Amniotic epithelial cell (primary cell): ENCODE measurements at regions not wholly inside any gene's neighbourhood (a gene's known extent, or its start where the extent isn't known, plus 50 kb on each side); places are given as distances from the start of the nearest gene placed in this dataset.

Experiments
- DNase-seq: peaks from one replicate; pipeline ENCODE4 v3.0.0-alpha.2; 2010; ENCODE audit warnings: low read depth

DNA sequence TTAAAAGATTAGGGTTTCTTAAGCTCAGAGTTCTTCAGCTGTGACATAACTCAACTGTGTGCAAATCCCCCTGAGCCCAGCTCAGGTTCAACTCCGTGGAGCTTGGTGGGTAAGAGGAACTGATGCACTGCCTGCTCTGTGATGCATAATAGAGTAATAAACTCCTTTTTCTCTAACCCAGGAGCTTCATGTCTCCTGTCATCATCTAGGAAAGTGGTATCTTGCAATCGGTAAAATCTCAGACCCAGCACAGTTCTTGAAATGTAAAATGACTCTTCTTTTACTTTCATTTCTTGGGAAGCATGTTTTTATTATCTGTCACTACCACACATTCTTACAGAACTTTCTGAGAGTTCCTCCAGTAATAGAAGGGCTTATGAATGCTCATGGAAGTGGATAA lies 123.8 kb upstream of the PCDH9 start:
- DNase-seq = peak; percentile 65

DNA sequence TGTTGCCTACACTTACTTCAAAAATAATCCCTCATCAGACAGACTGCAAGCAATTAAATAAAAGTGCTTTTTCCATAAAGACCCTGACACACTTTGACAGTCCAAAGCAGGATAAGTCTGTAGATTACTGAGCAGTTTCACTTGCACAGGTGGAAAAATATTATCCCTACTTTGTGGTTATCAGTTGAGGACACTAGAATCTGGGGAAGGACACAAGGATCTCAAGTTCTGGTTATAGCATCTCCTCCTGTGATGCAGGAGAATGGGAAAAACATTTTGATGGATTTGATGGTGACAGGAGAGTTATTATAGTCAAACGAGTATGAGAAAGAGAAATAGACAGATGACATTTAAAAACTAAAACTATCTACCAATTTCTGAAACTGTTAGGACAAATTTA lies 122.9 kb upstream of the PCDH9 start:
- no peak for DNase-seq

DNA sequence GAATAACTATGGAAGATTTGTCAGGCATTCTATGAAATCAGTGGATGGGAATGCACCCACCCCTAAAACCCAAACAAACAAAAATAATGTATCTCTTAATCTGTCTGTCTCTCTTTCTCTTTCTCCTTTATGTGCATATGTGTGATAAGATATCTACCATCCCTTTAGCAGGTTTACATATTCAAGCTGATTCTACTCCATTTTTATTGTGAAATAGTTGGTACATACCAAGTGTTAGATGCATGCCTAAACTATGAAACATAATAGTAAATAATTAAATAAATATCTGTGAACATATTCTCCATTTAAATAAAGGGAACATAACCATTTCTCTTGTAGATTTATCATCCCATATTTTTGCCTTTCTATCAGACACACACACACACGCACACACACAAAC lies 121.8 kb upstream of the PCDH9 start:
- DNase-seq = peak; percentile 79

DNA sequence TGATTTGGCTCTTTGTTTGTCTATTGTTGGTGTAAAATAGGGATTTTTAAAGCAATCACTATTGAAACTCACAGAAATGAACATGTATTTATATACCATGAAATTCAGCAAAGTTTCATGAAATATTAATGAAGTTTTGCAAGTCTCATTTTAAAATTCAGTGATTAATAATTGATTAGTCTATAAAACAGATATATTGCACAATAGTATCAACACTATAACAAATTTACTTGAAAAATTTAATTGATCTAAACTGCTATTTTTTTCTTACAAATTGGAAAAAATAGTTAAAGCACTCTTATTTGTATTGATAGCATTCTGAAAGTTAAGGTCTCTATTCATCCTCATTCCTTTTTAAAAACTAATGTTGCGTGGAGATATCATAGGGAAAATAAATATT lies 121.0 kb upstream of the PCDH9 start:
- DNase-seq = no peak

DNA sequence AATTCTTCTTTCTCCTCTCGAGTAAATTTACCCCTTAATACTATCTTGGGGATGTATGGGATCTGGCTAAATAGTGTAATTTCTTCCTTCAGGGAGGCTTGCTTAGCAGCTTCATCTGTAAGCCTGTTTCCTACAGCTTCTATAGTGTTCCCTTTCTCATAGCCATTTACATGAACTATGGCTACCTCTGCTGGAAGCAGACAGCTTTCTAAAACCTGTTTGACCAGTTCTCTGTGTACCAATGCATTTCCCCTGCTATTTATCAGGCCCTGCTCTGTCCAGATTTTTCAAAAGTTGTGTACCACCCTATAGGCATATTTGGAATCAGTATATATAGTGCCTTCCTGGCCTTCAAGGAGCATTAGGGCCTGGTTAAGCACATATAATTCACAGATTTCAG lies 113.6 kb upstream of the PCDH9 start:
- no peak for DNase-seq

DNA sequence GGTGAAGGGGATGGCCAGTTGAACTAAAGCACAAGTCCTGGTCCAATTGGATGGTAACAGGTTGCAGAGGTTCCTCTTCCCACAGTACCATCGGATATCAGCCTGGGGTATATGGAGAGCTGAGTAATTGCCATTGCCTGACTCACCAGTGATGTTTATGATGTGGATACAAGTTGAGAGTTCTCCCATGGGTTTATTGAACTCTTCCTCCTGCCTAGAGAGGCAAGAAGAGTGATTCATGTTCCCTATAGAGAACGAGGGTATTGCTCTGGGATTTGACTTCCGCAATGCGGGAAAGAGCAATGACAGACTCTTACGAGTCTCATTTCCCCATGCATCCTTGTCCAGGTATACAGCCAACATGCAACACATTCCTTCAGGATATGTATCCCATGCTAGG lies 111.3 kb upstream of the PCDH9 start:
- no peak for DNase-seq

DNA sequence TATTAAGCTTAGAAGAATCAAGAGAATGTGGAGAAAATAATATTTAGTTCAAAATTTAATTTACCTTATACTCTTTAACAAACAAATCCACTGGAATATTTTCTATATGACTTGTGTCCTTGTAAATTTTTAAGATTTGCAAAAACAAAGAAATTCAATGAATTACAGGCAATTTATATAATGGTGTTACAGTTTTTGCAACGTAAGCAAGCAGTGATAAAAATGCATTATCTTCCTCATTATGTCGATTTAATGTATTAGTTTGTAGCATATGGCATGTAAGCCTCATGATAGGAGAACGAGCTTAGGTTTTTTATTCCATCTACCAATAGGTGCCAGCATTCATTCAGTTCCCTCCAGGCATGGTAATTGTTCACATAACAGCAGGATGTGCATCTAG lies 100.0 kb upstream of the PCDH9 start:
- DNase-seq = no peak

DNA sequence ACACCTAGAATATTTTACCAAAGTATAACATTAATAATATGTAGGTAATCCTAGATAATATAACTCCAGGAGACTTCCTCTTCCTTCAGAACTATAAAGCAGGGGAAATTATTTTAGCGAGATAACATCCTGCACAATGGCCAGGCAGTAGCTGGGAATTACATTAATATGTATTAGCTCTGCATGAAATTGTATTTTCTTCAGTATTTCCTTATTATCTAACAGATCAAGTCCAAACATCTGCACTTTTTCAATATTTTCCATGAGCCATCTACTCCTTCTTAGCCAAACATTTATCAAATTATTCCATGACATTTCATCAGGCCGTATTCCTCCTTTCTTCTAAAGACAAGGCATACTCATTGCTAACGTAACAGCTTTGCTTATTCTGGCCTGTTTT lies 98.8 kb upstream of the PCDH9 start:
- no peak for DNase-seq

DNA sequence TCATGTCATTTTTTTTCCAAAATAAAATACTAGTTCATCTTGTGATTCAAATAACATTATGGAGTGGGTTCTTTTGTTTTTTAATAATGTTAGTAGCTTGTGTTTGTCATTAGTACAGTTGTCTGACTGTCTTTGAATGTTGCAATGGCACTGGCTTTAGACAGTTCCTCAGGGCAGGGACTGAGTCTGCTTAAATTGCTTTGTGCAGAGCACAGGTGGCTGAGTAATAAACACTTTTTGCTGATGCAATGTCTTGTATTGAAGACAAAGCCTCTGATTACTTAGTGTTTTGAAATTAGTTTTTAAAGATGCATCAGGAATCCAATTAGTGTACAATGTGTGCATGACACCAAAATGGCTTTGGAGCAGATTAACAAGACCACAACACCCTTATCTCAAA lies 88.7 kb upstream of the PCDH9 start:
- no peak for DNase-seq

DNA sequence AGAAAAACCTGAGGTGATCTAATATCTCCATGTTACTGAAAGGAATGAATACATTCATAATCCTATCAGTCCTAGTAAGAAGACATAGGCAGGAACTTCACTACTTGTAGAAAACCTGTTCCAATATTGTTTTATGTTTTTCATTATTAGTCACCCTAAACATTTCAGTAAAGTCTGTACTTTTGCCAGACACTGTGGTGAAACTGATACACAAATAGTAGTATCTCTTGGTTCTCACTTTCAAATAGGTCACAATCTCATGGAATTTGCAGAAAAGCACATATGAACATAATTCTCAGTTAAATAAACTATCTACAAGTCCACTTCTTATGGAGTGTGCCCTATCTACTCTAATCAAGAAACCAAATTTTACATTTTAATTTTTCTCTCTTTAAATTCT lies 88.3 kb upstream of the PCDH9 start:
- no peak for DNase-seq

DNA sequence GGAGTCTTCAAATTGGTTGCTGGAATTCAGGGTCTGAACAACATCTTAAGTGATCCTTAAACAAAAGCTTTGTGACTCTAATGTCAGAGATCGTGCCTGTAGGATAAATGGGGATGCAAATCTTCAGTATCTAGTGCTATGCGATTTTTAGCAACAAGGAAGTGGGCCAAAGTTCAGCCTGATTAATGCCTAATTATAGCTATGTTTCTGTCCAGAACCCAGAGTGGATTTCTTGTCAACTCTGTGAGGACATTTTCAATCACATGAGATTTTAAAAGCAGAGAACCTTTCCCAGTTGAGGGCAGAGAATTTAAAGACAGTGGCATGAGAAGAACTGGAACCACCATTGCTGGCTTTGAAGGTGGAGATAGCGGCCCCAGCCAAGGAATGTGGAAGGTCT lies 84.3 kb upstream of the PCDH9 start:
- DNase-seq = no peak

DNA sequence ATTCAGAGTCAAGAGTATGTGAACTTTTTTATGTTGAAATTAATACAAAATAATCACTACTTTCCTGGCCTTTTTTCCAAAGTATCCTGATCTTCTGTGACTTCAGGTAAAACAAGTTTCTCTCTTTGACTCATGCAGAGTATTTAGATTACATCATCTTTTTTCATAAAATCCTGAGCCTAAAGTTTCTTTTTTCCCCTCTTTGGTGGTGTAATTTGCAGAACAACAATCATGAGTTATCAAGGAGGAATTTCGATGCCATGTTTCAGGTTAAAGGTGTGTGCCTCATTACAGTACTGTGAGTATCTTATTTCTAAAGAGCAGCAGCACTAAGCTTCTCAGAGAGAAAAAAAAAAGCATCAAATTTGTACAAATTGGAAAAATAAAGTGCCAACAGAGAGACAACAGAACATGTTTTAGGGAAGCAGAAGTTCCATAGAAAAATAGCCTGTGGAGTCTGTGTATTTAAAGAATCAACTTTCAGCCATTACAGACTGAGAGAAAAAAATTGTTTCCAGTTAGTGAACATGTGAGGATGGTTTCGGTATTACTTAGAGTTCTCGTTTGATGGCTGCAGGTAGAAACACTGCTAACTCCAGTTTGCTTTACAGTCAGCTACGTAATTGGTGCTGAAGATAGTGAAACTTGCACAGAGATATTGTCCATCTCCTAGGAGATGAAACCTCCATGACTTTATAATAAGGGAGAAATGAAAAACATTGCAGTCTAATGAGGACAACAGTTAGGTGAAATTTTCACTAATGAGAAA lies 78.1 kb upstream of the PCDH9 start:
- DNase-seq = no peak

DNA sequence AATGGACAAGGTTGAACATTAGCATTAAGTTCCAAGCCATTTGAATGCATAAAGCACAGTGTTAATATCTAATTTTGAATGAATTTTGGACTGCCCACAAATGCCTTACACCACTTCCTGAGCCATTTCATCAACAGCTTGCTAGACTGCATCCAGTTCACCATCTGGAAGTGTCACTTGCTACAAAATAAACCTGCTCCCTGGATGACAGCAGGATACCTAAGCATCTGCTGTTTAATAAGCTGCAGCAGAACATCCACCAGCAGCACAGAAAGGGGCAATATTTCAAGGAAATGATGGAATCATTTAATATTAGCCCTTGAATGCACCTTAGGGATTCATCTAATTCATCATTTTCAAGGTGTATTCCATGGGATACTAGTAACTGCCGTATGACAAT lies 76.6 kb upstream of the PCDH9 start:
- no peak for DNase-seq

DNA sequence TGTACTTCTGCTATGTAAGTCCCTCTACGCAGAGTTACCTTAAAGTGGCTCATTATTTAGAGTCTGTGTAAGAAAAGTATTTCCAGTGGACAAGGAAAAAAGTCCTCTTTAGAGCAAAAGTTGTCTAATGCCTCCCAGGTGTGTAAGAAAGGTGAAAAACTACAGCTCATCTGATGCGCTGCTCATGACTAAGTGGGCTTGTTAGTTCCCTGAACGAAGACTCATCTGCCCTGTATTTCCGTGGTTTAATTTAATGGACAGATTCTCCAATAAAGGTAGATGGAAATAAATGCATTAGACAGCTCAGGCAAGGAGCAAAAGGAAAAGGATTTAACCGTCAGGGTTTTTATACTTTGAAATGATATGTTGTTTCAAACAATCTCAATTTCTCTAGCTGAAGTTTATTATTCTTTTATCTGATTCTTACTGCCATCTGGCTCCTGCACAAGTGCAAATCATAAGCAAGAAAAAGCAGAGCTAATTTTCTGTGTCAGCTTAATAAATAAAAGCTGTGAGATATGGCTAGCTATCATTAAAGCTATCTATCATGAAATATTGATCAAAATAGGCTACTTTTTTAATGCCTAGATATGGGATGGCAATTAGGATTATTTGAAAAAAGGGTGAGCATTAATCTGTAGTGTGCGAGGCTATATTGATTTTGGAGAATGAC lies 73.7 kb upstream of the PCDH9 start:
- DNase-seq = no peak

DNA sequence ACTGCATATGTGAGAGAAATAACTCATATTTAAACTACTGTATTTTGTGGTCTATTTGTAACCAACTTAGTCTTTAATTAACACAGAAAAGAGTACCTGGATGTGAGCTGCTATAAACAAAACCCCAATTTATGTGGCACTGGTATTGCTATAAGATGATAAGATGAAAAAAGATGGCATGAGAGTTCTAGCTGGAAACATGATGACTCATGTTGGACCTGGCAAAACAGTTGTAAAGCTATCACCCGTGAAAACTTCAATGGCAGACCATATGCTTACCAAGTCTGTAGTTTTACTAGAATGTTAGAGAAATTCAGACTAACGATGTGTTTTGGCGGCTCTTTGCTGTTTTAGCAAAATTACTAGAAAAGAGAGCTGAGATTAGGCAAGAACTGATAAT lies 69.6 kb upstream of the PCDH9 start:
- DNase-seq = peak; percentile 28

DNA sequence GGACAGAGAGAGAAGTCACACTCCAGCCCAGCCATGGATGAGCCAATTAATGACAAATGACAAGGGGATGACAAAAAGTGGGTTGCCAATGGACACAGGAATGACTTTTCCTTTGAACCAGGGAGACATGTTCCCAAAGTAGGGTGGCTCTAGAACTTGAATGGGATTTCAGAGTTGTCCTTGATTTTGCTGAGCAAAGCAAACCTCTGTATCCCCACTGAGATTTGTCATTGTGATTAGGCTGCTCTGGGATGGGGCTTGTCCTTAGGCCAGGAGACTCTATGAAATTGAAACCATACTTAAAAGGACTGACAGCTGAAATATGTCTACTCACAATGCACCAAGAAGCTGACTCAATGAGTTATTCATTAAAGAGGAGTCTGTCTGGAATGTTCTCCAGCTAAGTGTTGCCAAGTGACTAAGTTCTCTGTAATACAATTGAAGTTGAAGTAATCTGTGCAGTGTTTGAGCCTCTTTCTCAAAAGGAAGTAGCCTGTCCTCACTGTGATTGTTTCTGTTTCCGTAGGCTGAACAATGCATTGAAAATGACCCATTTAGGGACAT lies 69.0 kb upstream of the PCDH9 start:
- DNase-seq = peak; percentile 86

DNA sequence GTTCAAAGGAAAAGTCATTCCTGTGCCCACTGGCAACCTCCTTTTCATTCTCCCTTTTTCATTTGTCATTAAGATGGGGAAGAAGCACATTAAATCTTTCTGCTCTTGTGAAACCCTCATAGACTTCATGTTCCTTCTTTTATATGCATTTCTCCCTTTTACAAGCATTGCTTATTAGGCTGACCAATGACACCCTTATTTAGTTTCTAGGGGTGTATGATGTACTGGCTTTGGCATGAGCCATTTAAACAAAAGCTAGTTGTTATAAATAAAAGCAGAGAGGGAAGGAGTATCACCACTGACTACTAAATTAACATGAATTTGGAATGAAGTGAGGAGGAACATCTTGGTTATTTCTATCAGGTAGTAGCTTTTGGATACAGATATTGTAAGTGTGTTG lies 68.2 kb upstream of the PCDH9 start:
- DNase-seq = no peak

DNA sequence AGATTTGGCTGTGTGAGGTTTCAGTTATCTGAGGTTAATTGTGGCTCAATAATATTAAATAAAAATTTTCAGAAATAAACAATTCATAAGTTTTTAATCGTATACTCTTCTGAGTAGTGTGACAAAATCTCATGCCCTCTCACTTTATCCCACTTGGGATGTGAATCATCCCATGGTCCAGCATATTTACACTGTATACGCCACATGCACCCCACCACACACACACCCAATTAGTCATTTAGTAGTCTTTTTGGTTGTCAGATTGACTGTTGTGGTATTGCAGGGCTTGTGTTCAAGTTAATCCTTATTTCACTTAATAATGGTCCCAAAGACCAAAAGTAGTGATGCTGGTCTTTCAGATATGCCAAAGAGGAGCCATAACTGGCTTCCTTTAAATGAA lies 66.4 kb upstream of the PCDH9 start:
- peak; percentile 15 for DNase-seq

DNA sequence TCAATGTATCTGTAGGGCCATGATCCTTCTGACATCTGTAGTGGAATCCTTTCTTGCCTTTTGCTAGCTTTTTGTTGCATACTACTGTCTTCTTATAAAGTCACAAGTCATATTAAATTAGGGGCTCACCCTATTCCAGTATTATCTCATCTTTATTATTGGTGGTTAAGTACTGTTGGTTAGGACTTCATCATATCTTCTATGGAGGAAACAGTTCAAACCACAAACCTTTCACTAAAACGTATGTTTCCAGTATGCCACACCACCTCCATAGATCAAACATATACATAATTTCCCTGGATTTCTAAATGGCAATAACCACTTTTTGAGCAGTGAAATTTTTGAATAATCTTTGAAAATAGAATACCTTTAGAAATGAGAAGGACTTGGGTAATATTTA lies 62.8 kb upstream of the PCDH9 start:
- DNase-seq = no peak

DNA sequence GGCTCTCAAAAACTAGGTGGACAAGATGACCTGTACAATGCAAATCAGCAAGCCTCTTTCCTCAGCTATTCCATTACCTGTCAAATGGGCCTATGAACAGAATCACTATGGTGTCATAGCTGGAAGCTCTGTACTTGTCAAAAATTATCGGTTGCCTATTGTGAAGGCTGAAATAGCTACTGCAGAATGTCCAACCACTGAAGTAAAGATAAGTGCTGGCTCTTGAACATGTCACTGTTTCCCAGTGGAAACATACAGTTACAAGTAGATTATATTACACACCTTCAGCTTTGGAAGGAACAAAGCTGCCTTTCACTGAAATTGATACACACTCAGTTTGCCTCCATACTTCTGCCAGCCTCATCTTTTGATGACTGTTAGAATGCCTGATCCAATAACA lies 55.5 kb upstream of the PCDH9 start:
- no peak for DNase-seq

DNA sequence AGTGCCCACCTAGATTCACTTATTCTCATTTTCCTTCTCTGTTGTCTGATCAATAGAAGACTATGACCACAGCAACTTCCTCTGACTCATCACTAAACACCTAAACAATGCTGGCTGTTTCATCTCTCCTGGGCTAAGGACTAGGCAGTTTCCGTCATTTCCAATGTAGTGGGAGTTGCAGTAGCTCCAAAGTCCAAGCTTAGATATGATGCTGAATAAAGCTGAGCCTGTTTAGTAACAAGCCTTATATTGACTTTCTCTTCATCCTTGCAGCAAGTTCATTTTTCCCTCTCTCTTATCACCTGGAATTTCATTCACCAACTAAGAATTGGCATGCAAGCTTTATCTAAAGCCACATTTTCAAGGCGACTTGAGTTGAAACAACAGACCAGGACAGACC lies 53.5 kb upstream of the PCDH9 start:
- peak; percentile 44 for DNase-seq

DNA sequence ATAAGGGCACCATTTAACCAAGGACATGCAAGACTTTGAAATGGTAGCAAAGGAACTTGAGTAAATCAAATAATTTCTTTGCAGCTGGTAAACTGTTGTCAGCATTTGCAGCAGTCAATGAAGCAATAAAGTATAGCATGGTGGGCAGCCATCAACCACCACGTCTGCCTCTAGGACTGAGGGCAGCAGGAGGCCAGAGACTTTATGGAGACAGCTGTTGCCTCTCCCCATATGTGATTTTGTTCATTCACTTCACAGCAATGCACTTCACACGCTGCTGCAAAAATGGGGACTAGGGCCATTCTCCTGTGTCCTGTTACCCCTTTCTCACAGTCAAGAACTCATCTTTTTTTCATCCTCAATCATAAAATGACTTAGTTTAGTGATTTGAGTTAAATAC lies 51.3 kb upstream of the PCDH9 start:
- no peak for DNase-seq
